Naive thymus-derived CD4-positive, alpha-beta T cell (primary cell): ENCODE measurements at regions not wholly inside any gene's neighbourhood (a gene's known extent, or its start where the extent isn't known, plus 50 kb on each side); places are given as distances from the start of the nearest gene placed in this dataset.
"Not testable (repeated sequence)": the region's sequence is repeated elsewhere in the genome, so short reads cannot be mapped to it uniquely, and the experiment has no call there.

ENCODE experiments used
- ATAC-seq: fragments of 150-1000 bp; cut with Tn5 transposase; 2 replicates; pipeline ENCODE4 v1.10.0; 2021; ENCODE audit warnings: mild to moderate bottlenecking, moderate library complexity
- CTCF ChIA-PET: fragments of 350-600 bp; sonication (Branson Sonifier 250); formaldehyde crosslinking; loops from one replicate; lab custom pipeline; 2021; ENCODE audit warnings: antibody characterized with exemption; lab: Charles Lee
- POLR2A ChIA-PET: fragments of 350-600 bp; sonication (Branson Sonifier 250); formaldehyde crosslinking; loops from one replicate; lab custom pipeline; 2021; ENCODE audit warnings: antibody characterized with exemption, inconsistent platforms; lab: Charles Lee
- DNase-seq, 9 donors: peaks; one replicate each; pipeline versions ENCODE4 v3.0.0 to v3.0.0-alpha.2; 2020 to 2022; ENCODE audit warnings: mixed read lengths in 1 of 9
- H3K27ac ChIP-seq: one replicate; pipeline ENCODE4 v1.7.0; 2013; ENCODE audit warnings: mild to moderate bottlenecking, low read depth, low read length, moderate library complexity
- H3K27me3 ChIP-seq, 2 donors: one replicate each; pipeline ENCODE4 v1.7.0; 2013; ENCODE audit warnings: low read length in 2 of 2, mild to moderate bottlenecking in 2 of 2, moderate library complexity in 2 of 2; ENCODE audit not compliant: control insufficient read depth in 2 of 2, insufficient read depth in 2 of 2
- H3K36me3 ChIP-seq, 3 experiments: 1 replicate in 2 of 3; 2 replicates in 1 of 3; pipeline ENCODE4 v1.7.0; 2013; ENCODE audit warnings: low read length in 3 of 3, mild to moderate bottlenecking in 3 of 3, moderate library complexity in 1 of 3; ENCODE audit not compliant: insufficient read depth in 3 of 3, control insufficient read depth in 2 of 3
- H3K4me1 ChIP-seq, 2 donors: one replicate each; pipeline ENCODE4 v1.7.0; 2013; ENCODE audit warnings: low read length in 2 of 2, mild to moderate bottlenecking in 2 of 2, moderate library complexity in 1 of 2; ENCODE audit not compliant: control insufficient read depth in 2 of 2, insufficient read depth in 2 of 2
- H3K4me3 ChIP-seq: 2 replicates; pipeline ENCODE4 v1.7.0; 2013; ENCODE audit warnings: mild to moderate bottlenecking, low read length
- H3K9me3 ChIP-seq, 3 experiments: 1 replicate in 2 of 3; 2 replicates in 1 of 3; pipeline ENCODE4 v1.7.0; 2013; ENCODE audit warnings: low read length in 3 of 3; ENCODE audit not compliant: control insufficient read depth in 2 of 3
- H3K27ac Mint-ChIP-seq, 9 donors: one replicate each; pipeline ENCODE4 v1.8.0; 2020 to 2022; ENCODE audit warnings: mixed read lengths in 9 of 9, mild to moderate bottlenecking in 8 of 9, moderate library complexity in 5 of 9, inconsistent platforms in 2 of 9
- H3K27me3 Mint-ChIP-seq, 5 donors: one replicate each; pipeline ENCODE4 v1.8.0; 2021 to 2022; ENCODE audit warnings: mixed read lengths in 5 of 5, mild to moderate bottlenecking in 1 of 5
- H3K36me3 Mint-ChIP-seq, 5 donors: one replicate each; pipeline ENCODE4 v1.8.0; 2020 to 2022; ENCODE audit warnings: mixed read lengths in 5 of 5, mild to moderate bottlenecking in 3 of 5, inconsistent platforms in 1 of 5
- H3K4me1 Mint-ChIP-seq, 7 donors: one replicate each; pipeline ENCODE4 v1.8.0; 2020 to 2022; ENCODE audit warnings: mixed read lengths in 7 of 7, mild to moderate bottlenecking in 3 of 7, inconsistent platforms in 1 of 7
- H3K4me3 Mint-ChIP-seq, 10 donors: one replicate each; pipeline ENCODE4 v1.8.0; 2020 to 2022; ENCODE audit warnings: mild to moderate bottlenecking in 10 of 10, mixed read lengths in 10 of 10, moderate library complexity in 6 of 10, inconsistent platforms in 2 of 10
- H3K9me3 Mint-ChIP-seq, 11 donors: one replicate each; pipeline ENCODE4 v1.8.0; 2020 to 2022; ENCODE audit warnings: mixed read lengths in 11 of 11, mild to moderate bottlenecking in 4 of 11, inconsistent platforms in 1 of 11, moderate library complexity in 1 of 11
- intact Hi-C, 2 donors: fragments of 100-400 bp; cut with micrococcal nuclease; formaldehyde crosslinking; loops; one replicate each; pipeline ENCODE4 v1.15.1; 2023

GRCh38 chr13:90510319-90510718 lies 837.2 kb upstream of the MIR17HG start:
- intact Hi-C loops, result no loop called here
- H3K4me3 Mint-ChIP-seq, result no peak overlapping the region

GRCh38 chr13:90511903-90512302 lies 835.6 kb upstream of the MIR17HG start:
- ChIA-PET POLR2A (no interaction called here), CTCF (no interaction called here)
- Mint-ChIP-seq H3K36me3 (no peaks in the 10 kb centered on the region), H3K4me1 (no peaks in the 10 kb centered on the region), H3K4me3 (no peak overlapping the region), H3K27ac (no peak overlapping the region), H3K9me3 (peaks cover 0 to 34% (median 4%) of the 10 kb centered on the region in 11 donors), H3K27me3 (no peaks in the 10 kb centered on the region)
- ATAC-seq (no peak), DNase-seq (no peak)
- no peak overlapping the region for H3K27ac ChIP-seq
- H3K4me1 ChIP-seq, result no peaks in the 10 kb centered on the region
- no peaks in the 10 kb centered on the region for H3K9me3 ChIP-seq
- intact Hi-C loops, result no loop called here
- no peak overlapping the region for H3K4me3 ChIP-seq
- H3K36me3 ChIP-seq, result no peaks in the 10 kb centered on the region
- no peaks in the 10 kb centered on the region for H3K27me3 ChIP-seq

More at GRCh38 chr13:90510319-90510718, 837.2 kb upstream of the MIR17HG start:
- no peak for ATAC-seq
- Histone ChIP-seq H3K27me3 (no peaks in the 10 kb centered on the region), H3K4me1 (no peaks in the 10 kb centered on the region), H3K9me3 (no peaks in the 10 kb centered on the region), H3K27ac (no peak overlapping the region), H3K36me3 (no peaks in the 10 kb centered on the region), H3K4me3 (no peak overlapping the region)
- Mint-ChIP-seq H3K27ac (no peak overlapping the region), H3K4me1 (no peaks in the 10 kb centered on the region), H3K27me3 (no peaks in the 10 kb centered on the region), H3K9me3 (peaks cover 0 to 29% (median 4%) of the 10 kb centered on the region in 11 donors), H3K36me3 (no peaks in the 10 kb centered on the region)
- DNase-seq, result no peak
- POLR2A ChIA-PET, result no interaction called here
- CTCF ChIA-PET, result no interaction called here

GRCh38 chr13:90514712-90515111 lies 832.8 kb upstream of the MIR17HG start:
- H3K4me1 Mint-ChIP-seq, H3K27me3 Mint-ChIP-seq, CTCF ChIA-PET, H3K9me3 ChIP-seq, H3K4me1 ChIP-seq, DNase-seq, H3K36me3 Mint-ChIP-seq, H3K4me3 Mint-ChIP-seq, intact Hi-C loops, ATAC-seq, H3K27ac Mint-ChIP-seq, H3K27me3 ChIP-seq, H3K4me3 ChIP-seq, POLR2A ChIA-PET, H3K36me3 ChIP-seq, H3K27ac ChIP-seq: not testable (repeated sequence)
- peaks cover 0 to 21% (median 3%) of the 10 kb centered on the region in 11 donors for H3K9me3 Mint-ChIP-seq

- Histone ChIP-seq H3K27me3 (no peaks in the 10 kb centered on the region), H3K9me3 (peaks cover 0 to 4% (median 0%) of the 10 kb centered on the region in 3 experiments), H3K4me3 (no peak overlapping the region), H3K27ac (no peak overlapping the region), H3K4me1 (no peaks in the 10 kb centered on the region), H3K36me3 (no peaks in the 10 kb centered on the region)
- POLR2A ChIA-PET, result no interaction called here
- H3K27ac Mint-ChIP-seq, result no peak overlapping the region
- no peak for DNase-seq
- H3K36me3 Mint-ChIP-seq, result no peaks in the 10 kb centered on the region
- CTCF ChIA-PET, result no interaction called here
- H3K4me3 Mint-ChIP-seq, result no peak overlapping the region
- H3K4me1 Mint-ChIP-seq, result no peaks in the 10 kb centered on the region
- peaks cover 0 to 38% (median 14%) of the 10 kb centered on the region in 11 donors for H3K9me3 Mint-ChIP-seq
- no peak for ATAC-seq
- intact Hi-C loops, result no loop called here
- H3K27me3 Mint-ChIP-seq, result no peaks in the 10 kb centered on the region
These were observed 829.1 kb upstream of the MIR17HG start for GRCh38 chr13:90518417-90518816.

- no peaks in the 10 kb centered on the region for H3K36me3 ChIP-seq
- peaks cover 0 to 36% (median 14%) of the 10 kb centered on the region in 11 donors for H3K9me3 Mint-ChIP-seq
- H3K9me3 ChIP-seq, result peaks cover 0 to 4% (median 0%) of the 10 kb centered on the region in 3 experiments
- no peaks in the 10 kb centered on the region for H3K27me3 Mint-ChIP-seq
- no peak overlapping the region for H3K4me3 ChIP-seq
- no peak for DNase-seq
- no peak overlapping the region for H3K27ac ChIP-seq
- H3K27me3 ChIP-seq, result no peaks in the 10 kb centered on the region
- no peaks in the 10 kb centered on the region for H3K36me3 Mint-ChIP-seq
- no peak overlapping the region for H3K4me3 Mint-ChIP-seq
- no peak overlapping the region for H3K27ac Mint-ChIP-seq
- ChIA-PET CTCF (no interaction called here), POLR2A (no interaction called here)
- H3K4me1 ChIP-seq, result no peaks in the 10 kb centered on the region
- no peaks in the 10 kb centered on the region for H3K4me1 Mint-ChIP-seq
- intact Hi-C loops, result no loop called here
- no peak for ATAC-seq
These were observed 828.3 kb upstream of the MIR17HG start for GRCh38 chr13:90519157-90519556.

- H3K9me3 ChIP-seq, result no peaks in the 10 kb centered on the region
- no peaks in the 10 kb centered on the region for H3K27me3 ChIP-seq
- Mint-ChIP-seq H3K9me3 (peaks cover 0 to 16% (median 7%) of the 10 kb centered on the region in 11 donors), H3K4me1 (no peaks in the 10 kb centered on the region), H3K36me3 (no peaks in the 10 kb centered on the region), H3K27ac (no peak overlapping the region), H3K4me3 (no peak overlapping the region), H3K27me3 (no peaks in the 10 kb centered on the region)
- no peak for ATAC-seq
- ChIA-PET CTCF (no interaction called here), POLR2A (no interaction called here)
- intact Hi-C loops, result no loop called here
- H3K36me3 ChIP-seq, result no peaks in the 10 kb centered on the region
- no peak overlapping the region for H3K27ac ChIP-seq
- no peak overlapping the region for H3K4me3 ChIP-seq
- no peak for DNase-seq
- no peaks in the 10 kb centered on the region for H3K4me1 ChIP-seq
These were observed 820.8 kb upstream of the MIR17HG start for GRCh38 chr13:90526711-90527110.

- Histone ChIP-seq H3K36me3 (no peaks in the 10 kb centered on the region), H3K4me1 (no peaks in the 10 kb centered on the region), H3K27me3 (no peaks in the 10 kb centered on the region), H3K4me3 (no peak overlapping the region), H3K27ac (no peak overlapping the region), H3K9me3 (no peaks in the 10 kb centered on the region)
- H3K9me3 Mint-ChIP-seq, result peaks cover 0 to 10% (median 3%) of the 10 kb centered on the region in 11 donors
- POLR2A ChIA-PET, result no interaction called here
- H3K27ac Mint-ChIP-seq, result no peak overlapping the region
- H3K27me3 Mint-ChIP-seq, result no peaks in the 10 kb centered on the region
- ATAC-seq (no peak), DNase-seq (no peak)
- intact Hi-C loops, result no loop called here
- H3K36me3 Mint-ChIP-seq, result no peaks in the 10 kb centered on the region
- no peaks in the 10 kb centered on the region for H3K4me1 Mint-ChIP-seq
- CTCF ChIA-PET, result no interaction called here
- no peak overlapping the region for H3K4me3 Mint-ChIP-seq
These were observed 815.7 kb upstream of the MIR17HG start for GRCh38 chr13:90531744-90532143.
